ENCODE measurements at regions not wholly inside any gene's neighbourhood (a gene's known extent, or its start where the extent isn't known, plus 50 kb on each side); places are given as distances from the start of the nearest gene placed in this dataset.

DNA sequence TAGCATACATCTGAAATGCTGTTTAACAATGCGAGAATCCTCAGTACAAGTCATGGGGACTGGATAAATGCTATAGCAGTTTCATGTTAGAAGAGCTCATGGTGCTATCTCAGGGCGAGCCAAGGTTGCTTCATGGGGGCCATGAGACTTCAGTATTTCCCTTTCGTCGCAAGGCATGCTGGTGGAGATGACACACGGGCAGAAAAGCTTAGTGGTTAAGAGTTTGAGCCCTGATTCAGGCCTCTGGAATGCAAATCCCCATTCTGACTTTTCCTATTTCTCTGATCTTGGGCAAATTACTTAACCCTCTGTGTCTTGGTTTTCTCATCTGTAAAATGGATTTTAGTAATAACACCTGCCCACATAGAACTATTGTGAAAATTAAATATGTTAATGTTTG is 57.4 kb upstream of the EPHA4 start:
- TF ChIP-seq, protein P1, sequence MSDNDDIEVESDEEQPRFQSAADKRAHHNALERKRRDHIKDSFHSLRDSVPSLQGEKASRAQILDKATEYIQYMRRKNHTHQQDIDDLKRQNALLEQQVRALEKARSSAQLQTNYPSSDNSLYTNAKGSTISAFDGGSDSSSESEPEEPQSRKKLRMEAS (IDR thresholded peaks at IDR 0.05; ENCODE audit: low read depth, low read length) = no peak
- no peak for TF ChIP-seq POLR2A (IDR thresholded peaks at IDR 0.05; ENCODE audit: extremely low read depth, insufficient read length)
- TF ChIP-seq MYC (IDR thresholded peaks at IDR 0.05; ENCODE audit: low read depth, low read length) = no peak
- TF ChIP-seq, protein P2, sequence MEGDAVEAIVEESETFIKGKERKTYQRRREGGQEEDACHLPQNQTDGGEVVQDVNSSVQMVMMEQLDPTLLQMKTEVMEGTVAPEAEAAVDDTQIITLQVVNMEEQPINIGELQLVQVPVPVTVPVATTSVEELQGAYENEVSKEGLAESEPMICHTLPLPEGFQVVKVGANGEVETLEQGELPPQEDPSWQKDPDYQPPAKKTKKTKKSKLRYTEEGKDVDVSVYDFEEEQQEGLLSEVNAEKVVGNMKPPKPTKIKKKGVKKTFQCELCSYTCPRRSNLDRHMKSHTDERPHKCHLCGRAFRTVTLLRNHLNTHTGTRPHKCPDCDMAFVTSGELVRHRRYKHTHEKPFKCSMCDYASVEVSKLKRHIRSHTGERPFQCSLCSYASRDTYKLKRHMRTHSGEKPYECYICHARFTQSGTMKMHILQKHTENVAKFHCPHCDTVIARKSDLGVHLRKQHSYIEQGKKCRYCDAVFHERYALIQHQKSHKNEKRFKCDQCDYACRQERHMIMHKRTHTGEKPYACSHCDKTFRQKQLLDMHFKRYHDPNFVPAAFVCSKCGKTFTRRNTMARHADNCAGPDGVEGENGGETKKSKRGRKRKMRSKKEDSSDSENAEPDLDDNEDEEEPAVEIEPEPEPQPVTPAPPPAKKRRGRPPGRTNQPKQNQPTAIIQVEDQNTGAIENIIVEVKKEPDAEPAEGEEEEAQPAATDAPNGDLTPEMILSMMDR (IDR thresholded peaks at IDR 0.05; ENCODE audit: low read depth, low read length) = no peak
- H3K4me3 ChIP-seq (ENCODE audit: low read depth, low read length) = no peak overlapping the region
- no peak for DNase-seq (ENCODE audit: low read depth)

DNA sequence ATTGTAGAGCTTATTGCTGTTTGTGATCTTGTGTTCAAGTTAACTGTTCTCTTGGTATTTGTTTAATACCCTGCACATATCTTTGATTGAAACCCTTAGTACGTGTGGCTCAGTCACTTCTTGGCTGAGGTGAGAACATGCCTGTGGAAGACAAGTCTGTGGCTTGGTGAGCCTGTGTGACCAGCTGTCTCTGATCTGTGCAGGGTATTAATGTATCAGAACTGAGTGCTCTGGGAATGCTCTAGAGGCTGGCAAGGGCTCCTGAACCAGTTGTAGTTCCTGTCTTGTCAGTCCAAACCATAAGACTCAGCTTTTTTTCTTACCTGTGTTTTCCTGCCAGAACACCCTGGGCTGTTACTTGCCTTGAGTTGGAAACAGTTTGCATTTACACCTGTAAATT is 52.4 kb upstream of the EPHA4 start:
- no peak for TF ChIP-seq MYC (IDR thresholded peaks at IDR 0.05; ENCODE audit: low read depth, low read length)
- TF ChIP-seq, protein P1 (IDR thresholded peaks at IDR 0.05; ENCODE audit: low read depth, low read length) = no peak
- TF ChIP-seq, protein P2 (IDR thresholded peaks at IDR 0.05; ENCODE audit: low read depth, low read length) = no peak
- no peak for TF ChIP-seq POLR2A (IDR thresholded peaks at IDR 0.05; ENCODE audit: extremely low read depth, insufficient read length)
- DNase-seq (ENCODE audit: low read depth) = no peak
- H3K4me3 ChIP-seq (ENCODE audit: low read depth, low read length) = no peak overlapping the region
